ENCODE measurements at regions not wholly inside any gene's neighbourhood (a gene's known extent, or its start where the extent isn't known, plus 50 kb on each side); places are given as distances from the start of the nearest gene placed in this dataset.

GRCh38 chr11:88410056-88410455 is 72.5 kb upstream of the CTSC start:
- TF ChIP-seq FOXJ2 (tag; IDR thresholded peaks at IDR 0.05) (no peak), EHMT2 (IDR thresholded peaks at IDR 0.05) (no peak), TEAD1 (CRISPR knock-in tag; IDR thresholded peaks at IDR 0.05) (no peak), ESRRA (IDR thresholded peaks at IDR 0.05; ENCODE audit: borderline replicate concordance, low read depth) (no peak), BDP1 (IDR thresholded peaks at IDR 0.05; ENCODE audit: insufficient read depth, insufficient read length) (no peak), HCFC1 (IDR thresholded peaks at IDR 0.05; ENCODE audit: low read depth, low read length) (no peak)
- Histone ChIP-seq H3K9me3 (replicated peaks; ENCODE audit: control insufficient read depth, insufficient read depth, low read depth, low read length) (no peaks in the 10 kb centered on the region), H3K79me2 (ENCODE audit: control insufficient read depth, insufficient read depth, low read length) (no peaks in the 10 kb centered on the region), H4K20me1 (replicated peaks; ENCODE audit: control insufficient read depth, insufficient read depth, low read length) (no peaks in the 10 kb centered on the region), H3K36me3 (ENCODE audit: control insufficient read depth, insufficient read depth, low read length) (no peaks in the 10 kb centered on the region), H3K9me1 (ENCODE audit: control insufficient read depth, insufficient read depth, low read length) (no peaks in the 10 kb centered on the region), H2AFZ (ENCODE audit: low read depth, low read length) (no peak overlapping the region), H3K4me1 (replicated peaks in 1 of 2; ENCODE audit: control insufficient read depth in 2 of 2, insufficient read depth in 2 of 2, low read length in 2 of 2) (peaks cover 0 to 12% of the 10 kb centered on the region in 2 experiments; a peak in 3 of 5 replicates), H3K9ac (ENCODE audit: insufficient read depth in 1 of 2, low read depth in 2 of 2, low read length in 2 of 2) (no peak overlapping the region), H3K4me3 (no peak overlapping the region), H3K27me3 (ENCODE audit: control insufficient read depth in 2 of 2, insufficient read depth in 2 of 2, low read length in 2 of 2) (no peaks in the 10 kb centered on the region), H3K27ac (ENCODE audit: extremely low read depth, low read depth, low read length) (no peak overlapping the region), H3K4me2 (ENCODE audit: insufficient read depth, low read length) (no peak overlapping the region)
- WGBS (ENCODE audit: insufficient coverage, low coverage, missing lambda C conversion rate), result 40% methylated on average over 4 of the region's 4 CpGs
- no peak for FAIRE-seq
- CTCF ChIA-PET (ENCODE audit: low intra/inter-chr PET ratio), result no interaction called here
- no TSS peak for BruUV-seq (replicated peaks)
- no peak for DNase-seq (ENCODE audit: extremely low read depth in 1 of 4, low spot score in 3 of 4)
- no peak for ATAC-seq
- in situ Hi-C loops (cut with MboI) (no loop called here), intact Hi-C loops (cut with micrococcal nuclease) (no loop called here)
- POLR2A ChIA-PET, result interaction anchor here (1.2 kb wide), 1 partner anchor 12 kb away, joined by 4 read pairs; no protein-coding TSS in a partner anchor

- ATAC-seq, result no peak
- Histone ChIP-seq H3K9me1 (ENCODE audit: control insufficient read depth, insufficient read depth, low read length) (no peaks in the 10 kb centered on the region), H3K27me3 (ENCODE audit: control insufficient read depth in 2 of 2, insufficient read depth in 2 of 2, low read length in 2 of 2) (no peaks in the 10 kb centered on the region), H3K79me2 (ENCODE audit: control insufficient read depth, insufficient read depth, low read length) (no peaks in the 10 kb centered on the region), H3K9ac (ENCODE audit: insufficient read depth in 1 of 2, low read depth in 2 of 2, low read length in 2 of 2) (no peak overlapping the region), H3K4me2 (ENCODE audit: insufficient read depth, low read length) (no peak overlapping the region), H3K36me3 (ENCODE audit: control insufficient read depth, insufficient read depth, low read length) (no peaks in the 10 kb centered on the region), H3K9me3 (replicated peaks; ENCODE audit: control insufficient read depth, insufficient read depth, low read depth, low read length) (no peaks in the 10 kb centered on the region), H3K4me1 (replicated peaks in 1 of 2; ENCODE audit: control insufficient read depth in 2 of 2, insufficient read depth in 2 of 2, low read length in 2 of 2) (no peaks in the 10 kb centered on the region; a peak in 1 of 5 replicates), H2AFZ (ENCODE audit: low read depth, low read length) (no peak overlapping the region), H3K4me3 (no peak overlapping the region), H4K20me1 (replicated peaks; ENCODE audit: control insufficient read depth, insufficient read depth, low read length) (no peaks in the 10 kb centered on the region), H3K27ac (ENCODE audit: extremely low read depth, low read depth, low read length) (no peak overlapping the region)
- in situ Hi-C loops (cut with MboI), result no loop called here
- ChIA-PET POLR2A (no interaction called here), CTCF (ENCODE audit: low intra/inter-chr PET ratio) (no interaction called here)
- no peak for FAIRE-seq
- intact Hi-C loops (cut with micrococcal nuclease), result no loop called here
- BruUV-seq (replicated peaks), result no TSS peak
- no peak for DNase-seq (ENCODE audit: extremely low read depth in 1 of 4, low spot score in 3 of 4)
- TF ChIP-seq POLR2AphosphoS5 (IDR thresholded peaks at IDR 0.05; ENCODE audit: control insufficient read depth, insufficient read depth, low read depth, low read length), result no peak
- no peak for TF ChIP-seq ZNF324 (CRISPR knock-in tag; IDR thresholded peaks at IDR 0.05)
- no peak for TF ChIP-seq RNF219 (CRISPR knock-in tag; IDR thresholded peaks at IDR 0.05)
- TF ChIP-seq ZNF609 (CRISPR knock-in tag; IDR thresholded peaks at IDR 0.05; ENCODE audit: borderline replicate concordance), result no peak
Observed at GRCh38 chr11:88406876-88407275, 69.3 kb upstream of the CTSC start.
